ENCODE measurements at regions not wholly inside any gene's neighbourhood (a gene's known extent, or its start where the extent isn't known, plus 50 kb on each side); places are given as distances from the start of the nearest gene placed in this dataset.
"Not testable (repeated sequence)": the region's sequence is repeated elsewhere in the genome, so short reads cannot be mapped to it uniquely, and the experiment has no call there.

DNA sequence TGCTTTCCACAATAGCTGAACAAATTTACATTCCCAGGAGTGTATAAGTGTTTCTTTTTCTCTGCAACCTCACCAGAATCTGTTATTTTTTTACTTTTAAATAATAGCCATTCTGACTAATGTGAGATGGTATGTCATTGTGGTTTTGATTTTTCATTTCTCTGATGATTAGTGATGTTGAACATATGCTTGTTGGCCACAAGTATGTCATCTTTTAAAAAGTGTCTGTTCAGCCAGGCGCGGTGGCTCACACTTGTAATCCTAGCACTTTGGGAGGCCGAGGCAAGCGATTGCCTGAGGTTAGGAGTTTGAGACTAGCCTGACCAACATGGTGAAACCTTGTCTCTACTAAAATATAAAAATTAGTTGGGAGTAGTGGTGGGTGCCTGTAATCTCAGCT, 619.3 kb downstream of the SI start:
- DNase-seq = no peak

DNA sequence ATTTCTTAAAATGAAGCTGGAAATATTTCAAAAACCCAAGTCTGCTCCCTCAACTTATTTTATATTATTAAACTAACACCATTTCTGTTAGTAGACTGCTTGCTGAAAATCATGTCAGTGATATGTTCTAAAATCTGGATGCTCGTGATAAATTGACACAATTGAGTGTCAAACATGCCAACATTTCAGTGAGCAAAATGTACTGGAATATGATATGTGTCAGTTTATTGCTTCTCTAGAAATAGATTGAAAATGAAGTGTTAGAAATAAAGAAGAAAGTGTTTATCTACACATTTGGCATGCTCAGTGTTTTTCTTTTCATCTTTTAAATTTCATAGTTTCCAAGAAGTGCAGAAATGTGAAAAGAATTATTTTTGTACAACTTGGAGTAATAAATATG, 624.6 kb downstream of the SI start:
- DNase-seq = no peak

DNA sequence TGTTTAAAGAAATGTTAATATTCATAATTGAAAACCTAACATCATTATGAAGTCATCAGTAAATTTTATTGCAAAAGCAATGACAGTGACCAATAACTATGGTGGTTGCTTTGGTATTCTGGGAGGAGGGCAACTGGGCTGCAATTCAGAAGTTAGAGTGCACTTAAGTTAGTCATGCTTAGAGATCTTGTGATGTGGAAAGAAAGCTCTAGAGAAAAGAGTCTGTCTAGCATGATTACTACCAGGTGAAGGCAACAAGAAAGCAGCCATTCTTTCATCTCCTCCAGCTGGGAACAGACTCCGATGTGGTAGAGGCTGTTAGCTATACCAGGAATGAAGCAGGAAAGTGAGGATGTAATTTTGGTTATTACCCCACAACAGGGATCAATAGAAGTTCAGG, 625.6 kb downstream of the SI start:
- DNase-seq = no peak

DNA sequence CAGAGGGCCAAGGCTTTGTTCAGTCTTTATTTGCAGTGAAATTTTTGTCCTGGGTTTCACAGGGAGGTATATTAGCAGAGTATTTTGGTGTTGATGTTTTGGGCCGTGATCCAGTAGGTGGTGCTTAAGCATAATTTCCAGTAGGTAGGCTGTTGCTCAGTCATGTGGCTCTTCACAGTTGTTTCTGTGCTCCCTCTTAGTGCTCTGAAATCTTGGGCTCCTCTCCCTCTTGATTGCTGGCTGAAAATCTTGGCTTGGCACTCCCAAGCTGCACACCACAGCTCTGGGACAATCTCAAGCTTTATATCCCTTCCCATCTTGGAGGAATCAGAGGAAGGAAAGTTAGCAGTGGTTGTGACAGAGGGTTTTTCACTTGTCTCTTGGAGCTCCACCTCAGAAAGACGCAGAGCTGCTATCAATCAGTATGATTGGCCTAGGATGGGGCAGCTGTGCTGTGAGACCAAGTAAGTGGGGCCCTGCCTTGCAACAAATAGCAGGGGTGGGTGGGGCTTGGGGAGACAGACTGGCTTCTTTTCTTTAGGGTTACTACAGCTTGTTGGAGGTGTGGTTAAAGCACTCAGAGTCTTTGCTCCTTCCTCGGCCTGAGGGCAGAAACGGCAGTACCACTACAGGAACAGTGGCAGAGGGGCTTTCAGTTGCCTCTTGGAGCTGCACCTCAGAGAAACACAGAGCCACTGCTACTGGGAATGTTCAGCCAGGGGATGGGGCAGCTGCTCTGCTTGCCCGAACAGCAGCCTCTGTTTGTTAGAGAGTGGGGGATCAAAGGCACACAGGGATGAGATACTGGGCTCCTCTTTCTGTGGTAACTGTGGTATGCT, 627.0 kb downstream of the SI start:
- no peak for DNase-seq

DNA sequence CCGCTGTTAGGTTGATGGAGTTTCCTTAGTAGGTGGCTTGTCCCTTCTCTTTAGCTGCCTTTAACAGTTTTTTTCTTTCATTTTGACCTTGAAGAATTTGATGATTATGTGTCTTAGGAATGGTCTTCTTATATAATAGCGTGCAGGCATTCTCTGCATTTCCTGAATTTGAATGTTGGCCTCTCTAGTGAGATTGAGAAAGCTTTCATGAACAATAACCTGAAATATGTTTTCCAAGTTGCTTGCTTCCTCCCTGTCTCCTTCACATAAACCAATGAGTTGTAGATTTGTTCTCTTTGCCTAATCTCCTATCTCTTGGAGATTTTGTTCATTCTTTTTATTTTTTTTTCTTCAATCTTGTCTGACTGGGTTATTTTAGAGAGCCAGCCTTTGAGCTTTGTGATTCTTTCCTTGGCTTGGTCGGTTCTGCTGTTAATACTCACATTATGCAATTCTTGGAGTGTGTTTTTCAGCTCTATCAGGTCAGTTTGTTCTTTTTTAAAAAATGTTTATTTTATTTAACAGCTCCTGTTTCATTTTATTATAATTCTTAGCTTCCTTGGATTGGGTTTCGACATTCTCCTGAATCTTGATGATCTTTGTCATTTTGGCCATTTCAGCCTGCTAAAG, 627.9 kb downstream of the SI start:
- no peak for DNase-seq

DNA sequence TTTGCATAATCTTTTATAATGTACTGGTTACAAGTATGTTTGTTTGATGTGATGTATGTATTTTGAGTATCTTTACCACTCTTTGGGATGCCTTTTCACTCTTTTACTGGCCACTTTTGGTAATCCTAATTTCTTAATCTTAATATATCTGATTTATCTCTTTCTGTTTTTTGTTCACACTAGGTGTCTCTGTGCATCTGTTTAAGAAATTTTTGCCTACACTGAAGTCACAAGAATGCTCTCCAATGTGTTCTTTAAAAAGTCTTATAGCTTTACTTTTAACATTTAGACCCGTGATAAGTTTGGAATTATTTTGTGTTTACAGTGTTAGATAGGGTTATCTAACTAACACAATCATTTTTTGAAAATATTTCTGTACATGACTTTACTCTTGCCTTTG, 659.1 kb downstream of the SI start:
- no peak for DNase-seq

DNA sequence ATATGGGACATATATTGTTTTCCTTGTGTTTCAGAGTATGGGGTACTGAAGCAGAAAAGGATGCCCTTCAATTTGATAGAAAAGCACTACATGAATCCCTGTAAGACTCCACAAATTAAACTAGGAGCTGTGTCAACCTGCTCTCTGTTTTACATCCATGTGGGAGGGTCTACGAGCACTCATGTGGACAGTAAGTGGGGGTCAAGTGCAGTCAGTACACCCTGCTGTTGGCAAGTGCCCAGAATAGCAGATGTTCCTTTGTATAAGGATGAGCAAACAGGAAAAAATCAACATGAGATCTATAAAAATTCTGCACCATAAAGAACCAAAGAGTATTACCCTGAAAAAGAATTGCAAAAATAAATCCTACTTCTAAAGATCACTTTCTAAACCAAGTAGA, 659.9 kb downstream of the SI start:
- no peak for DNase-seq

DNA sequence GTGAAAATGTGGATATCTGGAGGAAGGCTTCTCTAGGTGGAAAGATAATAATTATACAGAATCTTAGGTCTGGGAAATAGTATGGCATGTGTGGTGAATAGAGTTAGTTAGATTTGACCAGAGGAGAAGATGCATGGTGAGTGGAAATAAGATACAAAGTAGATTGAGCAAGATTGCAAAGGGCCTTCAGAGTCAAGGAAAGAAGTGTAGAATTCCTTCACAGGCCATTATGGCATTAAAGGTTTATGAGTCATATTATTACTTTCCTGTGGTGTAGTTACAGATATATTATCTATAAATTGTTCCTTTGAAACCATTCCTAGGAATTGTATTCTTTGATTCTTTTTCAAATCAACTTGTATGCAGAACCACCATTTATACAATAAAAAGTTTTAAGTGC, 660.3 kb downstream of the SI start:
- no peak for DNase-seq

DNA sequence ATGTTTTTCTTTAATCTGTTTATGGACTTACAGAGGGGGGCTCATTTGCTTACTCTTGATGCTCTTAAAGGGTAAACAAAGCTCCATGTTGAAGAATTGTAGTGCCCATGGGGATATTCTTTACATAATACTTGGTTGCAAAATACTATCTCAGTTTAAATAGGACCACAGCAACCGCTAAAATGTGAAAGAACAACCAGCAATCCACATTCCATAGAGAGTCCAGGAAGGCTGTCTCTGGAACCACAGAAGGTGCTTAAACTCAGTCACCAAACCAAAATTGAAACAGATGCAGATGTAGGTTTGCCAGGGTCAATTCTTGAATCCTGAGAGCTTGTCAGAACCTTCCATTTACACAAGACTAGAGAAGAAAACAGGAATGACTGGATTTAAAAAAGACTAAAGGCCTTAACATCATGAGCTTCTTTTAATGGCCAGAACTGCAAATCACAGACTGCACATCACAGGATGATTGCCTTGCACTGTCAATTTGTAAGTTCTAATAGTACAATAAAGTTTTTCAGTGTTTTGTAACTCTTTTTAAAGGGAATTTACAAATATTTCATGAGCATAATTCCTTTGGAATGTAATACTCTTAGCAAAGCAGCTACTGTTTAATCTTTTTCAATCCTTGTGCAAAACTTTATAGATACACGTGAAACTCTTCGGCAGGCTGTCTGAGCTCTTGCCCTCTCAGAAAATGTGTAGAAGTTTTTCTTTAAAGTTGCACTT, 661.6 kb downstream of the SI start:
- DNase-seq = no peak

DNA sequence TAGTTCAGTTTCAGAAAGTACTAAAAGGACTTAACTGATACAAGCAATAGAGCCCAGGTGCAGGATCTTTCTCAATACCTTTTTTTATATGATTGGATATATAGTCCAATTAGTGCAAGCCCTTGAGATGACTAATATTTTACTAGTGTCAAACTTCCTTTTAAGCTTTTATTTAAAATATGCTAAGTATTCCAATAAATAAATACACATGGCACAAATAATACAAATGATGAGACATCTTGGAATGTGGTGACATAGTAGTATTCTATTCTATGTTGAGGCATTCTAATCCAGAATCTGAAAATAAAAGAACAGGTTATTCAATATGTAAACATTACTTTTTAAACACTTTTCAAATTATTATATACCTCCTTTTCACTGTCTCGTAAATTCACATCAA, 670.0 kb downstream of the SI start:
- DNase-seq = no peak

DNA sequence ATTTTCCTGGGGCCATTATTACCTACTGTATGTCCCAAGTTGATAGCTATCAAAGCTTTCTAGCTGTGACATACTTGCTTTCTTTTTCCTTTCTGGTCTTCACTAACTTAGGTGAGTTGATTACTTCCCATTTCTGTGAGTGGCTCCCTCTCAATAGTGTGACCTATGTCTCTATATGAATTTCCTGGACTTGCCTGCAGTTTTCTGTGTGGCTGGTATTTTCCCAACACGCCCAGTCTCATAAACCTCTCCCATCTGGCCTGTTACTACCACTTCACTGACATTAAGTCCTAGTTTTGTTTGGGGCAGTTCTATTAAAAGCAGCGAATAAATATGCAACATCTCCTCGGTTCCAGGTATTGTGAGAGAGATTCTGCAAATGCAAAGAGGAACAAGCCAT, 671.2 kb downstream of the SI start:
- DNase-seq = no peak

DNA sequence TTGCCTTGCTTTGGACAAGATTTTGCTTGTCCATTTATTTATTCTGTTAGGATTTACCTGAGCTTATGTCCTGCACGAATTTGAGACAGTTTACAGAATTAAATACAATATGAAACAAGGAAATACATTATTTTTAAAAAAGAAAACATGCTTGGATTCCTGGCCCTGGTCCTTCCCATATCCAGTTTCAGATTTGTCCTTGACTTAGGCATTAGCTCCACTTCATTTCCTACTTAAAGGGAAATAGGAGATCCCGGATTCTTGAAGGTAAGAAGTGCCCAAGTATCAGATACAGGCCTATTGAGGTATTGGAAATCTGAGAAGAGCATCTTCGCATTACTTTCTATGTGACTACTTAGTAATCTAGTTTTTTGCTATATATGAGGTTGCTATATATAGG, 672.0 kb downstream of the SI start:
- no peak for DNase-seq

DNA sequence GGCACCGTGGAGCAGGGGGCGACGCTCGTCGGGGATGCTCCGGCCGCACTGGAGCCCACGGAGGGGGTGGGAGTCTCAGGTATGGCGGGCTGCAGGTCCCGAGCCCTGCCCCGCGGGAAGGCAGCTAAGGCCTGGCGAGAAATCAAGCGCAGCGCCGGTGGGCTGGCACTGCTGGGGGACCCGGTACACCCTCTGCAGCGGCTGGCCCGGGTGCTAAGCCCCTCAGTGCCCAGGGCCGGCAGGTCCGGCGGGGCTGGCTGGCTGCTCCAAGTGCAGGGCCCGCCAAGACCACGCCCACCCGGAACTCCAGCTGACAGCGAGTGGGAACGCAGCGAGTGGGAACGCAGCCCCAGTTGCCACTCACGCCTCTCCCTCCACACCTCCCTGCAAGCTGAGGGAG, 676.4 kb downstream of the SI start:
- no peak for DNase-seq

DNA sequence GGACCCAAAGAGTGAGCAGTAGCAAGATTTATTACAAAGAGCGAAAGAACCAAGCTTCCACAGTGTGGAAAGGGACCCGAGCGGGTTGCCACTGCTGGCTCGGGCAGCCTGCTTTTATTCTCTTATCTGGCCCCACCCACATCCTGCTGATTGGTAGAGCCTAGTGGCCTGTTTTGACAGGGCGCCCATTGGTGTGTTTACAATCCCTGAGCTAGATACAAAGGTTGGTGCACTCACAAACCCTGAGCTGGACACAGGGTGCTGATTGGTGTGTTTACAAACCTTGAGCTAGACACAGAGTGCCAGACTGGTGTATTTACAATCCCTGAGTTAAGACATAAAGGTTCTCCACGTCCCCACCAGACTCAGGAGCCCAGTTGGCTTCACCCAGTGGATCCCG, 676.9 kb downstream of the SI start:
- not testable (repeated sequence) for DNase-seq

DNA sequence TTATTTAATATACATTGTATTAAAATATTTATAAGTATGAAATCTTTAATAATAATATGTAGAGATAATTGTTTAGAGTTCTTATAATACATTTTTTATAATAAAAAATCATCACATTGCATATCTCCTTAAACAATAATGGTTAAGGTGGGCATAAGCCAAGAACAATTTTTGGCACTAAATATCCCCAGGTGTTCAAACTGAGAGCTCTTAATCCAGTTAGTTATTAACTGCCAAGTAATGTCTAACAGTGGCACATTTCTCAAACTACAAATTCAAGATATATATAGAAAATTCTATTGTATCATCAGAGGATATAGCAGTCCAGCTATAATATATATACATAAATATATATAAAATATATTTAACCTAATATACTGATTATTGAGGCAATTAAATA, 680.8 kb downstream of the SI start:
- DNase-seq = no peak

DNA sequence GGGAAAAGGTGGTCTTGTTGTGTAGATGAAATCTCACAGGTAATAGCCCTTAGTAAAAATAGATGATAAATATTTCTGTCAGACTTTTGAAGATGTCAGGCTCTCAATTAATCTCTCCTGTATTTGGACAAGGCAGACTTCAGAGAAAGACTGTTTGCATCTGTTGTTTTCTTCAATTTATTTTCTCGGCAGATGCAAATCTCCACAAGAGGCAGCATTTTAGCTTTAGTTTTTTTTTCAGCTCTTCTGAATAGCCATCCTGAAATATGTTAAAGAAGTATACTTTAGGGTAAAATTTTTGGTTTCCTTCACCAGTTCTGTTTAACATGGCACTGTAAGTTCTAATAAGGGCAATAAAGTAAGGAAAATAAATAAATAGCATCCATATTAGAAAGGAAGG, 685.1 kb downstream of the SI start:
- no peak for DNase-seq

DNA sequence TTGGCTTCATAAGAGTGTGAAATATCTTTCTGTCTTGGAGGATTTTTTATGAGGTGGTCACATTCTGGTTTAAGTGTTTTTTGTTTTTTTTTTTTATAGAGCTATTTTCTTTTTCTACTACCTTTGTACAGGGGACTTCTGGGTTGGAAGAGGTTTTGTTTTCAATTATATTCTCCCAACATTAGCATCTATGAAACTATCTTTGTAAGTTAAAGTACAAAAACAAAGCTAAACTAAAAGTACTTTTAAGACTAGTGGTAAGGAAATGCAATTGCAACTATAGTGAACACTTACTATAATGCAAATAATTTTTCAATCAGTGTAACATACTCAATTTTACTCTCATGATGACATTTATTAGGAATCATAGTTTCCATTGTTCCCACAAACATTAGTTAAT, 688.2 kb downstream of the SI start:
- no peak for DNase-seq

DNA sequence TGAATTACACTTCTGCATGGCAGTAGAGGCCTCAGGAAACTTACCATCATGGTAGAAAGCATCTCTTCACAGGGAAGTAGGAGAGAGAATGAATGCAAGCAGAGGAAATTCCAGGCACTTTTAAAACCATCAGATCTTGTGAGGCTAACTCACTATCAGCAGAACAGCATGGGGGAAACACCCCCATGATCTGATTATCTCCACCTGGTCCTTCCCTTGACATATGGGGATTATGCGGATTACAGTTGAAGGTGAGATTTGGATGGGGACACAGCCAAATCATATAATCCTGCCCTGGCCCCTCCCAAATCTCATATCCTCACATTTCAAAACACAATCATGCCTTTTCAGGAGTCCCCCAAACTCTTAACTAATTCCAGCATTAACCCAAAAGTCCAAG, 691.1 kb downstream of the SI start:
- DNase-seq = no peak

DNA sequence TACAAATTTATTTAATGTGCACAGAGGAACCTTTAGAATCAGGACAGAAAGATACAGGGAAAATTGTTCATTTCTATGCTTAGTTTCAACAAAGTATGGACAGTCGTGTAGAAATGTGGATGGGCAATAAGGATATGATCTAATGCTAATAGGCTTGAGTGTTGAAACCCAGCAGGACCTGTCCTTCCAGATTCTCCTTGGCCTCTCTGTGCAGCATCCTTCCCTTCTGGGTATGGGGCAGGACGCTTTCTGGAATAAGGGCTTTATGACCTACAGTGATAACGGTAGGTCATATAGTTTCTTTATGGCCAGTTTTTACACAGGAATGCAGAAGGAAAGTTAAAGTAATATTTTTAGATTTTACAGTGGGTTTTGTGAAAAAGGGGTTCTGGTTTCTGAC, 698.1 kb downstream of the SI start:
- DNase-seq = no peak

DNA sequence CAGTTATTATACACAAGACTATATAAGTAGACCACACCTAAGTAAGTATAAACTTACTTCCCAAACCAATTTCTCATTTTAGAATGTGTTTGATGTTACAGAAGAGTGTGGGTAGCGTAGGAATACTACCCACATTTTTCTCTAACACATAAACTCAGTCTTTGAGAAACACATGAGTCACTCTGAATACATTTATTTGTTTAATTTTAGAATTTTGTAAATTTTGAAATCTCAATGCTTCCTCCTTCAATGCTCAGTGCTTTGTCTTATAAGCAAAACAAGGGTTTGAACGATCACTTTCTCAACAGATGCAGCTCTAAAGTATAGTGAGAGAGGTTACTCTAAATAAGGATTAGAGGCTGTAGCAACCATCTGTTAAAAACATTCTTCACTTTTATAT, 700.8 kb downstream of the SI start:
- no peak for DNase-seq

DNA sequence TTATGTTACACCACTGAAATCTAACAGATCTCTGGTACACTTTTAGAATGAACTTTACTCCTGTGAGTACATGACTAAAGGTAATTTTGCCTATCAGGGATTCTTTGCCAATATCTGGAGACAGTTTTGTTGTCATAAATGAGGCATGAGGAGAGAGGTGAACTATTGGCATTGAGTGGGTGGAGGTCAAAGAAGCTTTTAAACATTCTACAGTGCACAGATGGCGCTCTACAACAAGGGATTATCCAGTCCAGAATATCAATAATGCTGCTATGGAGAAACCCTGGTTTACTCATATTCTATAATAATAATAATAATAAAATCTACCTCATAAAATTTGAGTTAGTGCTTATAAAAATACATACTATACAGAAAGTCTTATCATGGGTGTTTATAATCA, 702.3 kb downstream of the SI start:
- no peak for DNase-seq

DNA sequence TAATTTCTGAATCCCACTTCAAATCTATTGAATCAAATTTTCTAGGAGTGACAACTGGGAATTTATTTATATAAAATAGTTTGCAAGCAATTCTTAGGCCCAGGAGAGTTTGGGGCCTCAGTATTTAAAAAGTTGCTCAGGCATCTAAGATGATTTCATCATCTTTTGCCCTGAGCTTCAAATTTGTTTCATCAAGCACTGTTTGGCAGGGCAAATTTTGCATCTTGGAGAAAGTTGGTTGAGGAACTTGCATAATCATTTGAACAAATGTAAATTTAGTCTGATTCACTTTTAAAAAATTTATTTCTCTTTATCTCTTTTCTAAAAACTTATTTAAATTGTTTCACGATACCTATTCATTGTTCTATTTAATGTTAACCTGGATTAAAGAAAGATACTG, 702.8 kb downstream of the SI start:
- no peak for DNase-seq

DNA sequence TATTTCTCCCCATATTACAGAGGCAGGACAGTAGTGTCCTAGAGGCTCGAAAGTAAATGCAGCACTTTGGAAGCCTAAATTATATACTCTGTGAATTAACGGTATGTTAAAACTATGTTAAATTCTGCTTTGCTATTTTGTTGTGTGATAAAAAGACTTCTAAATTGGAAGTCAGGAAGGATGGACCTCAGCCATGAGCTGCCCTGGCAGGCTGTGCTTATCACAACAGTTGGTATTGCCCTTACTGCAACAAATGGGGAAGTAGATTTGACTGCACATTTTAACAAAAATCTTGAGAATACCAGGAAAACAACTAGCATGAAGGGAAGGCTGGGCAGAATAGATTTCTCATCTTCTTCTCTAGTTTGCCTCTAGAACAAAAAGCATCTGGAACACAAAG, 706.6 kb downstream of the SI start:
- DNase-seq = no peak

DNA sequence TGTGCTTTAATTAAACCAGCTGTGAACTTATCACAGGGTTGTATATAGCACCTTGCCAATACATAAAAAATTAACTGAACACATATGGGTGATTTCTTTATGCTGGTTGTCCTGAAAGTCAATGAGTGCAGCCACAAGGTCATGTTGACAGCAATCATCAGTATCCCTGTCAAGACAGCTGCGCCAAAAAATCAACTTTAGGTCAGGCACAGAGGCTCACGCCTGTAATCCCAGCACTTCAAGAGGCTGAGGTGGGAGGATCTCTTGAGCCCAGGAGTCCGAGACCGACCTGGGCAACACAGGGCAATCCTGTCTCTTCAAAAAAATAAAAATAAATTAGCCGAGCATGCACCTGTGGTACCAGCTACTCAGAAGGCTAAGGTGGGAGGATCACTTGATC, 707.3 kb downstream of the SI start:
- DNase-seq = no peak

Data from activated CD4-positive, CD25-positive, alpha-beta regulatory T cell (primary cell).